ENCODE measurements at regions not wholly inside any gene's neighbourhood (a gene's known extent, or its start where the extent isn't known, plus 50 kb on each side); places are given as distances from the start of the nearest gene placed in this dataset.

DNA sequence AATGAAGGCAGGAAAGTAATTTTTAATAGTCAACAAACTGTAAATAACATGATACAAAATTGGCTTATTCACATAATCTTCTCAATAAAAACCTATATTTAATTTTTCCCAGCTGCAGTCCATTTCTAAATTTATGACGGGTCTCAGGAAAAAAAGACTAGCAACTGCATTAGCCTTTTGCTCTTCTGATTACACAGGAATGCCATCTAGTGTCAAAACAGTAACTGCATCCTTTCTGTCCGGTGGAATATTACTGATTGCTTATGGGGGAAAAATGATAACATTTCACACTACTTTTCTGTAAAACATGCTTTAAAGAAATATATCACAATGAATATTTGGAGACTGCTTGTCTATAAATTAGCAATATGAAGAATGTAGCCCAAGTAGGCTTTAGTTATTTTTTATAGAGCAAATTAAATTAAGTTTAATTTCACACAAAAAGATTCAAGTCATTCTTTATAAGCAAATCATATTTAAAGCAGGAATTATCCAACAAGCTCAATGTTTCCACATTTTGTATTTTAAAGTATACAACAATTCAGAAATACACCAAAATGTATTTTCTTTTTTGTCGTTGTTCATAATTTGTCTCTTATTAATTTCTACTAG lies 534.7 kb downstream of the CDH10 start:
- Histone ChIP-seq H3K79me2 (ENCODE audit: low read depth) (no peaks in the 10 kb centered on the region), H2AFZ (no peak overlapping the region; the same call in 1 of the 2 replicates), H3K4me1 (replicated peaks; ENCODE audit: insufficient read depth) (no peaks in the 10 kb centered on the region), H3K27ac (no peak overlapping the region), H3K4me3 (no peak overlapping the region), H3K9me3 (ENCODE audit: insufficient read depth, low read depth) (no peaks in the 10 kb centered on the region), H3K4me2 (no peak overlapping the region), H3K27me3 (ENCODE audit: insufficient read depth, low read depth) (no peaks in the 10 kb centered on the region), H3K36me3 (ENCODE audit: low read depth) (no peaks in the 10 kb centered on the region), H4K20me1 (ENCODE audit: insufficient read depth) (no peaks in the 10 kb centered on the region), H3F3A (ENCODE audit: insufficient read depth, low read depth) (no peaks in the 10 kb centered on the region), H3K9me2 (ENCODE audit: insufficient read depth) (no peaks in the 10 kb centered on the region)
- intact Hi-C loops (cut with micrococcal nuclease; ENCODE audit: unreplicated experiment), result loop anchor here (1.0 to 10.0 kb wide), 4 partner anchors 105 to 901 kb away; no protein-coding TSS in a partner anchor
- no TSS peak for BruUV-seq (replicated peaks)
- no peak for DNase-seq
- POLR2A ChIA-PET (ENCODE audit: unreplicated experiment), result no interaction called here
- CTCF ChIA-PET, result no interaction called here
- no peak for TF ChIP-seq EZH2 (IDR thresholded peaks at IDR 0.05; ENCODE audit: low read depth)
- TF ChIP-seq, protein P1, sequence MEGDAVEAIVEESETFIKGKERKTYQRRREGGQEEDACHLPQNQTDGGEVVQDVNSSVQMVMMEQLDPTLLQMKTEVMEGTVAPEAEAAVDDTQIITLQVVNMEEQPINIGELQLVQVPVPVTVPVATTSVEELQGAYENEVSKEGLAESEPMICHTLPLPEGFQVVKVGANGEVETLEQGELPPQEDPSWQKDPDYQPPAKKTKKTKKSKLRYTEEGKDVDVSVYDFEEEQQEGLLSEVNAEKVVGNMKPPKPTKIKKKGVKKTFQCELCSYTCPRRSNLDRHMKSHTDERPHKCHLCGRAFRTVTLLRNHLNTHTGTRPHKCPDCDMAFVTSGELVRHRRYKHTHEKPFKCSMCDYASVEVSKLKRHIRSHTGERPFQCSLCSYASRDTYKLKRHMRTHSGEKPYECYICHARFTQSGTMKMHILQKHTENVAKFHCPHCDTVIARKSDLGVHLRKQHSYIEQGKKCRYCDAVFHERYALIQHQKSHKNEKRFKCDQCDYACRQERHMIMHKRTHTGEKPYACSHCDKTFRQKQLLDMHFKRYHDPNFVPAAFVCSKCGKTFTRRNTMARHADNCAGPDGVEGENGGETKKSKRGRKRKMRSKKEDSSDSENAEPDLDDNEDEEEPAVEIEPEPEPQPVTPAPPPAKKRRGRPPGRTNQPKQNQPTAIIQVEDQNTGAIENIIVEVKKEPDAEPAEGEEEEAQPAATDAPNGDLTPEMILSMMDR (conservative IDR thresholded peaks at IDR 0.05), result peak; percentile 70

DNA sequence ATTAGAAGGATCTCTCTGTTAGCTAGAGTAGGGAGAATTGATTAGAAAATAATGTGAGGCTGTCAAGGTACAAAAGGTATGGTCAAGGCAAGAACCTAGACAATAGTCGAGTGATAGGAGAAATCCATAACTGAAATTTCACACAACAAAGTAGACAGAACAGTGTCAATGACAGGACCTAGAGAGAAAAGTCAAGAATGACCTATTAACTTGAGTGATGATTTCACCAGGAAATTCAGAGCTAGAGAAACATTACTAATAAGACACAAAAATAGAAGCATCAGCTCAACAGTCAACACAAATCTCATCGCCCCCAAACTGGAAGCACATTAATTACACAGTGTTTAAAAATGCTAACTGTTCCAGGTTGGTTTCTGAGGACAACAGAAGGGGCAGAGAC lies 532.4 kb downstream of the CDH10 start:
- Histone ChIP-seq H3K4me2 (no peak overlapping the region), H3K4me3 (no peak overlapping the region), H3K9me2 (ENCODE audit: insufficient read depth) (no peaks in the 10 kb centered on the region), H3K79me2 (ENCODE audit: low read depth) (no peaks in the 10 kb centered on the region), H3F3A (ENCODE audit: insufficient read depth, low read depth) (no peaks in the 10 kb centered on the region), H3K9me3 (ENCODE audit: insufficient read depth, low read depth) (no peaks in the 10 kb centered on the region), H3K27ac (no peak overlapping the region), H3K27me3 (ENCODE audit: insufficient read depth, low read depth) (no peaks in the 10 kb centered on the region), H2AFZ (no peak overlapping the region), H4K20me1 (ENCODE audit: insufficient read depth) (no peaks in the 10 kb centered on the region), H3K4me1 (replicated peaks; ENCODE audit: insufficient read depth) (no peaks in the 10 kb centered on the region), H3K36me3 (ENCODE audit: low read depth) (no peaks in the 10 kb centered on the region)
- intact Hi-C loops (cut with micrococcal nuclease; ENCODE audit: unreplicated experiment), result loop anchor here (10.0 kb wide), 1 partner anchor 108 kb away; no protein-coding TSS in a partner anchor
- no peak for DNase-seq
- no TSS peak for BruUV-seq (replicated peaks)
- CTCF ChIA-PET, result no interaction called here
- POLR2A ChIA-PET (ENCODE audit: unreplicated experiment), result no interaction called here
- TF ChIP-seq, protein P1 (conservative IDR thresholded peaks at IDR 0.05), result no peak
- TF ChIP-seq EZH2 (IDR thresholded peaks at IDR 0.05; ENCODE audit: low read depth), result no peak

DNA sequence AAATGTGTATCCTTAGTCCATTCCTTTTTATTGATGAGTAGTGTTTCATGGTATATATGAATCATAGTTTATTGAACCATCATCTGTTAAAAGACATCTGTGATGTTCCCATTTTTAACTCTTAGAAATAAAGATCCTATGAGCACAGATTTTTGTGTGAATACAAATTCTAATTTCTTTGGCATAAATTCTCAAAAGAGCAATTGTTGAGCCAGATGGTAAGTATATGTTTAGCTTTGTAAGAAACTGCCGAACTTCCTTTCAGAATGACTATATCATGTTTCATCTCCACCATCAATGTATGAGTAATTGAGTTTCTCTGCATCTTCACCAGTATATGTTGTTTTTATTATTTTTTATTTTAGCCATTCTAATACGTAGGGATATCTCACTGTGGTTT lies 526.4 kb downstream of the CDH10 start:
- Histone ChIP-seq H3K9me2 (ENCODE audit: insufficient read depth) (no peaks in the 10 kb centered on the region), H2AFZ (no peak overlapping the region), H3K9me3 (ENCODE audit: insufficient read depth, low read depth) (no peaks in the 10 kb centered on the region), H3K27me3 (ENCODE audit: insufficient read depth, low read depth) (no peaks in the 10 kb centered on the region), H3K4me2 (no peak overlapping the region), H3K36me3 (ENCODE audit: low read depth) (no peaks in the 10 kb centered on the region), H3K79me2 (ENCODE audit: low read depth) (no peaks in the 10 kb centered on the region), H3K4me3 (no peak overlapping the region), H4K20me1 (ENCODE audit: insufficient read depth) (no peaks in the 10 kb centered on the region), H3F3A (ENCODE audit: insufficient read depth, low read depth) (no peaks in the 10 kb centered on the region), H3K27ac (no peak overlapping the region), H3K4me1 (replicated peaks; ENCODE audit: insufficient read depth) (no peaks in the 10 kb centered on the region)
- ChIA-PET POLR2A (ENCODE audit: unreplicated experiment) (no interaction called here), CTCF (no interaction called here)
- no TSS peak for BruUV-seq (replicated peaks)
- no peak for DNase-seq
- no peak for TF ChIP-seq EZH2 (IDR thresholded peaks at IDR 0.05; ENCODE audit: low read depth)
- TF ChIP-seq, protein P1 (conservative IDR thresholded peaks at IDR 0.05), result no peak
- intact Hi-C loops (cut with micrococcal nuclease; ENCODE audit: unreplicated experiment), result loop anchor here (10.0 kb wide), 1 partner anchor 114 kb away; no protein-coding TSS in a partner anchor

Measured in PC-9 (cell line).